ENCODE measurements at regions not wholly inside any gene's neighbourhood (a gene's known extent, or its start where the extent isn't known, plus 50 kb on each side); places are given as distances from the start of the nearest gene placed in this dataset.

GRCh38 chr2:210768329-210768910 is 212.0 kb downstream of the CPS1 start:
- no peak for FAIRE-seq
- WGBS (ENCODE audit: missing lambda C conversion rate) = 30% methylated on average over 5 of the region's 5 CpGs

GRCh38 chr2:210776756-210777155 is 220.4 kb downstream of the CPS1 start:
- ATAC-seq (no peak), DNase-seq (ENCODE audit: low read depth in 1 of 2, low spot score in 1 of 2) (no peak)
- CTCF ChIA-PET = no interaction called here

More at GRCh38 chr2:210768329-210768910, 212.0 kb downstream of the CPS1 start:
- ChIA-PET CTCF (no interaction called here), POLR2A (no interaction called here)
- no peak for ATAC-seq
- Histone ChIP-seq H3K4me2 (no peak overlapping the region), H3K4me1 (no peaks in the 10 kb centered on the region), H3K27ac (no peak overlapping the region), H3K4me3 (no peak overlapping the region), H3K9me3 (no peaks in the 10 kb centered on the region; the same call in 2 of the 3 replicates)
- DNase-seq (ENCODE audit: low read depth in 1 of 2, low spot score in 1 of 2) = no peak
- TF ChIP-seq MAZ (IDR thresholded peaks at IDR 0.05; ENCODE audit: borderline replicate concordance, low read depth, low read length) (no peak), E2F6 (IDR thresholded peaks at IDR 0.05; ENCODE audit: borderline replicate concordance, low read depth) (no peak), EP300 (IDR thresholded peaks at IDR 0.05) (no peak)

GRCh38 chr2:210782222-210782621 is 225.8 kb downstream of the CPS1 start:
- no peaks in the 10 kb centered on the region for H3K4me1 ChIP-seq
- ChIA-PET POLR2A (no interaction called here), CTCF (no interaction called here)
- WGBS (ENCODE audit: missing lambda C conversion rate) = 12% methylated on average over 3 of the region's 3 CpGs
- H3K4me3 ChIP-seq = no peak overlapping the region
- FAIRE-seq = no peak
- no peak for DNase-seq (ENCODE audit: low read depth in 1 of 2, low spot score in 1 of 2)
- no peak overlapping the region for H3K4me2 ChIP-seq
- H3K9me3 ChIP-seq = no peaks in the 10 kb centered on the region
- H3K27ac ChIP-seq = no peak overlapping the region
- TF ChIP-seq JUNB (IDR thresholded peaks at IDR 0.05) = no peak
- TF ChIP-seq CBX8 (IDR thresholded peaks at IDR 0.05) = no peak
- ATAC-seq = no peak

More at GRCh38 chr2:210776756-210777155, 220.4 kb downstream of the CPS1 start:
- Histone ChIP-seq H3K27ac (no peak overlapping the region), H3K4me2 (no peak overlapping the region), H3K4me1 (no peaks in the 10 kb centered on the region), H3K4me3 (no peak overlapping the region), H3K9me3 (no peaks in the 10 kb centered on the region)
- TF ChIP-seq HMGXB4 (CRISPR knock-in tag; IDR thresholded peaks at IDR 0.05; ENCODE audit: borderline replicate concordance) (no peak), HOXA7 (CRISPR knock-in tag; IDR thresholded peaks at IDR 0.05) (no peak), POLR2AphosphoS2 (conservative IDR thresholded peaks at IDR 0.05; ENCODE audit: low read length) (no peak), NR3C1 (IDR thresholded peaks at IDR 0.05) (no peak), RAD21 (conservative IDR thresholded peaks at IDR 0.05 in 1 of 2, IDR thresholded peaks at IDR 0.05 in 1 of 2) (no peak), HOXB13 (CRISPR knock-in tag; IDR thresholded peaks at IDR 0.05; ENCODE audit: low read depth) (no peak), HEYL (CRISPR knock-in tag; IDR thresholded peaks at IDR 0.05) (no peak), FOSB (CRISPR knock-in tag; IDR thresholded peaks at IDR 0.05) (no peak), USF2 (IDR thresholded peaks at IDR 0.05) (no peak), ZFP36 (IDR thresholded peaks at IDR 0.05; ENCODE audit: borderline replicate concordance, partially characterized antibody) (no peak), ELK1 (IDR thresholded peaks at IDR 0.05; ENCODE audit: low read depth, low read length) (no peak), MAX (IDR thresholded peaks at IDR 0.05) (no peak), MAFK (IDR thresholded peaks at IDR 0.05; ENCODE audit: partially characterized antibody) (no peak), HOXB5 (CRISPR knock-in tag; IDR thresholded peaks at IDR 0.05) (no peak), HDAC2 (IDR thresholded peaks at IDR 0.05) (no peak), RARB (CRISPR knock-in tag; IDR thresholded peaks at IDR 0.05) (no peak), NFE2L2 (conservative IDR thresholded peaks at IDR 0.05; ENCODE audit: low read length) (no peak), GATA3 (IDR thresholded peaks at IDR 0.05; ENCODE audit: borderline replicate concordance) (no peak)
- POLR2A ChIA-PET = no interaction called here
- no peak for FAIRE-seq

All from A549 (cell line).